GM10266 (cell line): ENCODE measurements at regions not wholly inside any gene's neighbourhood (a gene's known extent, or its start where the extent isn't known, plus 50 kb on each side); places are given as distances from the start of the nearest gene placed in this dataset.

Source experiments
- DNase-seq: peaks from one replicate; pipeline ENCODE4 v3.0.0; 2012; ENCODE audit errors: extremely low spot score
- TF ChIP-seq, protein P1 (sequence below): IDR thresholded peaks from 2 replicates; pipeline ENCODE4 v1.5.1; 2012; ENCODE audit warnings: mild to moderate bottlenecking, low read depth; ENCODE audit not compliant: control insufficient read depth, insufficient read depth; ENCODE audit errors: missing control alignments

DNA sequence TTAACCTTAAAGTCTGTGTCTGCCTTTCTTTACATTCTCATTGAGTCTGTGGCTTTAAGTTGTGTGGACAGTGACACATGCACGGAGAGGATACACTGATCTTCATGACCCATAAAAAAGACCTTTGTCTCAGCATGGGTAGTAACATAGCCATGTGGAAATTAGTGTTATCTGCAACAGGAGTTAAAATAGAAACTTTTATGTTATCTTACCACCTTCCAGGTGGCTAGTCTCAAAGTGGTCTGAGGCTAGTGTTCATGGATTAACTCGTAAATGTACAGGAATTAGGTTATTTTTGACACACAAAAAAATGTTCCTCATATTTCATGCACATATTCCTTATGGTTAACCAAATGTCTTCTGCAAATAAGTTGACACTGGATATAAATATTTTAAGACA lies 607.0 kb downstream of the ISL1 start:
- TF ChIP-seq, protein P1, sequence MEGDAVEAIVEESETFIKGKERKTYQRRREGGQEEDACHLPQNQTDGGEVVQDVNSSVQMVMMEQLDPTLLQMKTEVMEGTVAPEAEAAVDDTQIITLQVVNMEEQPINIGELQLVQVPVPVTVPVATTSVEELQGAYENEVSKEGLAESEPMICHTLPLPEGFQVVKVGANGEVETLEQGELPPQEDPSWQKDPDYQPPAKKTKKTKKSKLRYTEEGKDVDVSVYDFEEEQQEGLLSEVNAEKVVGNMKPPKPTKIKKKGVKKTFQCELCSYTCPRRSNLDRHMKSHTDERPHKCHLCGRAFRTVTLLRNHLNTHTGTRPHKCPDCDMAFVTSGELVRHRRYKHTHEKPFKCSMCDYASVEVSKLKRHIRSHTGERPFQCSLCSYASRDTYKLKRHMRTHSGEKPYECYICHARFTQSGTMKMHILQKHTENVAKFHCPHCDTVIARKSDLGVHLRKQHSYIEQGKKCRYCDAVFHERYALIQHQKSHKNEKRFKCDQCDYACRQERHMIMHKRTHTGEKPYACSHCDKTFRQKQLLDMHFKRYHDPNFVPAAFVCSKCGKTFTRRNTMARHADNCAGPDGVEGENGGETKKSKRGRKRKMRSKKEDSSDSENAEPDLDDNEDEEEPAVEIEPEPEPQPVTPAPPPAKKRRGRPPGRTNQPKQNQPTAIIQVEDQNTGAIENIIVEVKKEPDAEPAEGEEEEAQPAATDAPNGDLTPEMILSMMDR, result no peak
- no peak for DNase-seq

DNA sequence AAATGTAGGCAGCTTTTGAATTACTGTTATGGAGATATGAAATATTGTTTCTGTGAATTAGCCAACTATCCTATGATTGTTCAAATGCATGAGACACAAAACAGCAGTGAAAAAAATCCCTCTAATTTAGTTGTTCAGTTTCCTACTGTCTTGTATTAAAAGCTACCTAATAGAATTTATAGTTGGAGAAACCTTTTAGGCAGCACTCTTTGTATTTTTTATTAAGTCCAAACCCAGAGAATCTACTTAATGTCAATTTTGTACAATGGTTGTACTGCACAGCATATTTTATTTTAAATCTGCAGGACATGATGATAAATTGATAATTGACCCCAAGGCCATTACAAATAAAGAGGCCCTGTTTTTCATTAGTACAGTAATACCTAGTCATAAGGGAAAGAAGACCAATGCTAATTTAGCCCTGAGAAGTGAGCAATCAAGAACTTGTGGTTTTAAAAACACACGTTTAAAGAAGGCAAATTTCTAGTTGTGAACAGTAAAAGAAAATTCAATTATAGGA lies 607.5 kb downstream of the ISL1 start:
- no peak for DNase-seq
- TF ChIP-seq, protein P1, result no peak

DNA sequence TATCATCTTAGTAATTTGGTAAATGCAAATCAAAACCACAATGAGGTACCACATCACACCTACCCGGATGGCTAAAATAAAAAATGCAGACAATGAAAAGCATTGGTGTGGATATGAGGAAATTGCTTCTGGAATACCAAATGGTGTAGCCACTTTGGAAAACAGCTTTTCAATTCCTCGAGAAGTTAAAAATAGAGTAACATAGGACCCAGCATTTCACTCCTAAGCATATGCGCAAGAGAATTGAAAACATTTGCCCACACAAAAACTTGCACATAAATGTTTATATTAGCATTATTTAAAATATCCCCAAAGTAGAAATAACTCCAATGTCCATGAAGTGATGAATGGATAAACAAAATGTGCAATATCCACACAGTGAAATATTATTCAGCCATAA lies 608.7 kb downstream of the ISL1 start:
- DNase-seq, result no peak
- TF ChIP-seq, protein P1, result no peak

DNA sequence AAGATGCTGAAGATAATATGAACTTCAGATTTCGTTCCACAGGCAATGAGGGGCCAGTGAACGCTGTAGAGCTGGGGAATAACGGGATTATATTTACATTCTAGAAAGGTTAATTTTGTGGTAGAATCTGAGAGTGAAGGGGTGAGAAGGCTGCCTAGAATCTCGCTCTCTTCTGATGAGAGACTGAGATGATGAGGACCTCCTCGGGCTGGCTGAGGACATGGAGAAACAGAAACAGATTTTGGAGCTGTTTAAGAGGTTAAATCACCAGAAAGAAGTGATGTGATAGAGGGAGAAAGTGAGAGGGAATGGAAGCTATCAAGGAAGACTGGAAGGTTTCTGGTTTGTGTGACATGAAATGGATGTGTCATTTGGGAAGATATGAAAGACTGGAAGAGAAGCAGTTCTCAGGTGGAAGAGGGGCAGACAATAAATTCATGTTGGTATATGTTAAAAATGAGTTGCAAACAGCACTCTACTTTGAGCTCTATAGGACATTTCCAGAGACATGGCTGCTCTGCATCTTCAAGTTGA lies 612.6 kb downstream of the ISL1 start:
- TF ChIP-seq, protein P1, result no peak

DNA sequence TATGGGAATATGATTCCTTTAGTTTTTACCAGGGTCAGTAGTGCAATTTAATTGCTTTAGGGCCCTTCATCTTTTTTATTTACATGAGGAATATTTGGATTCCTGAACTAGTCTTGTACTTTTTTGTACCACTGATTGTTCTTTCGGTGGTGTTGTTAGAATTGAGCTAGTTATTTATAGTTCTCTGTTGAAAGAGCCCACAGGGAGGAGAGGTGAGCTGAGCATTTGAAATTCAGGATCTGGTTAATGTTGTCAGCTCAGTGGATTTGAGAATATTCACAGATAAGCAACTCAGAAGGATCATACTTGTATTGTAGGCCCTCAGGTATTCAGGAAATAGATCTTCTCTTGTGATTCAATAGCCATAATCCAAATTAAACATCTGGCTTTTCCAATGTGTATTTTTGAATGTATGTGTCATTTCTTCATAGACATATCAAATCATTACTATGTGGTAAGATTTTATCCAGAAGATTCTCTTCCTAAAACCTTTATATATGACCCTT lies 613.2 kb downstream of the ISL1 start:
- TF ChIP-seq, protein P1, result no peak
- no peak for DNase-seq

More for the DNA sequence above, 612.6 kb downstream of the ISL1 start:
- no peak for DNase-seq

DNA sequence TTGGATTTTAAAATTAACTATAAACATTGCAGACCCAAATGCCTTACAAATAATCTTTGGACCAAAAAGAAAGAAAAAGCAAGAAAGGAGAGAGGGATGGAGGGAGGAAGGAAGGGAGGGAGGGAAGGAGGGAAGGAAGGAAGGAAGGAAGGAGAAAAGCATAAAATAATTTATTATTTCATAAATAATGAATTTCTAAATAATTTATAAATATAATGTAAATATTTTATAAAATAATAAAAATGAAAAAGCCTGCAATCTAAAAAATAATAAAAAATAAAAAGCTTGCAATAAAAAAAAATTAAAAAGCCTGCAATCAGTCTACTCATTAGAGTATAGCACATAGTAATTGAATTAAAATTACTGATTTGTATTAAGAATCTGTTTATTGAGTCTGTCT lies 614.3 kb downstream of the ISL1 start:
- TF ChIP-seq, protein P1, result no peak
- DNase-seq, result no peak

DNA sequence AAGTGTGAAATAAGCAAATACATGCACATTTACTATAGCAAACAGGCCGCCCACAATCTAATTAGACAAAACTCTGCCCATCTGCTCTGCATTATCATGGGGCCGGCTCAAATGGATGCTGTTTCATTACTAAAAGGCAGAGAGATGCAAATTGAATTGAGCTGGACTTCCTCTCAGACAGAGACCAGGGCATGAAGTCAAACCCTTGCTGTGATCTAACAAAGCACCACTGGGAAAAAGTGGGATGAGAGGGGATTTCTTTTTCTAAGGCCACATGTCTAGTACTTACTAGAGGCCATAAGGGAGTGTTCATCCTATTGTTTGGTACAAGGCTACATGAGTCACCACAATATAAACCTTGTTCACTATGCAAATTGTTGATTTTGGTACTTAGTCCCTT lies 614.7 kb downstream of the ISL1 start:
- TF ChIP-seq, protein P1, result no peak
- no peak for DNase-seq
